HG02973 (cell line): ENCODE measurements at regions not wholly inside any gene's neighbourhood (a gene's known extent, or its start where the extent isn't known, plus 50 kb on each side); places are given as distances from the start of the nearest gene placed in this dataset.

Experiments
- ATAC-seq: cut with Tn5 transposase; IDR thresholded peaks from one replicate; pipeline ENCODE4 v1.9.1; 2021; ENCODE audit warnings: moderate library complexity; ENCODE audit not compliant: unreplicated experiment

DNA sequence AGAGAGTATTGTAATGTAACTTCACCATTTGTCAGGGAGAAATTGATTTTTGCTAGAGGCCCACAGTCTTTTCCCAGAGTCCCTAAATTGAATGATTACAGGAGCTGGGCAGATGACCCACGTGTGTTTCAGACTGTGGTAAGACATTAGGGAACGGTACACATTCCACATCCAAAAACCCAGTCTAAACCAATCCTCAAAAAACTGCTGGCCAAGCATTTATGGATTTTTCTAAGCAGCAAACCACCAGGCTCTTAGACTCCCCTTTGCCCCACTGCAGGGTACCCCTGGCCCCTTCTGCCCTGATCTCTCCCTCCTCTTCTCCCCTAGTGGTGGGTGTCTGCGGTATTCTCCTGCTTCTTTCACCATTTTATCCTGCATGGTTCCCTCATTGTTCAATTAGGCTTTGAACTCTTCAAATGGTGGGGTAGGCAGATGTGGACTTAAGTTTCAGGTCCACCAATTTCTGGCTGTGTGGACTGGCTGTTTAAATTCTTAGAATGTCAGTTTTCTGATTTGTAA, 135.5 kb upstream of the SORCS3 start:
- no peak for ATAC-seq

DNA sequence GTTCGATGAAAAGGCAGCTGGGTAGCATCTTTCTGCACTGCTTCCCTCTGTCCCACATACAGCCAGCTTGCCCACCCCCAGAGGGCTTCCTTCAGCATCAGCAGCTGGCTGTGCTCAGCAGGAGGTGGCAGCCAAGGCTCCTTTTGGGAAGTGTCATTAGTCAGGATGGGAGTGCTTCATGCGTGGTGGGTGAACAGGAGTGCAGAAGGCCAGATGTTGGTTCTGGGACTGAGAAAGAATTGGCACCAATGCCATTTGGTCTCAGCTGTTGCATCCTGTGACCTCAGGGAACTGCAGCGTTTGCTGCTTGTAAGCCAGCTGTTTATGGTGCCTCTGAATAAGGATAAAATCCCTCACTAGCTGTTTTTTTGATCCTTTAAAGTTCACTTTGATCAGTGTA, 131.1 kb upstream of the SORCS3 start:
- ATAC-seq = no peak

DNA sequence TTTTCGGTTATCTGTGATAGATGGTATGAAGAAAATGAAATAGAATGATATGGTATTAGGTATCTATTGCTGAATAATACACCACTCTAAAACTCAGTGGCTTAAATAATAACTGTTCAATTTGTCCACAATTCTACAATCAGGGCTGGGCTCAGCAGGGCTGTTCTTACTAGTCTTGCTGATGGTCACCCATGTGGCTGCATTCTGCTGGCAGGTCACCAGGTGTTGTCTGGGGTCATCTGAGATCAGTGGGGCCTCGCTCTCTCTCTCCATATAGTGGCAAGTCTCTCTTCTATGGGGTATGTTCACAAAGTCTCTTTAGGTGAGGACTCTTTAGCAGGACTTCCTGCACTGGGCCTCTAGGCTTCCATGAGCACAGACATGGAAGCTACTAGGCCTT, 130.4 kb upstream of the SORCS3 start:
- ATAC-seq = no peak

DNA sequence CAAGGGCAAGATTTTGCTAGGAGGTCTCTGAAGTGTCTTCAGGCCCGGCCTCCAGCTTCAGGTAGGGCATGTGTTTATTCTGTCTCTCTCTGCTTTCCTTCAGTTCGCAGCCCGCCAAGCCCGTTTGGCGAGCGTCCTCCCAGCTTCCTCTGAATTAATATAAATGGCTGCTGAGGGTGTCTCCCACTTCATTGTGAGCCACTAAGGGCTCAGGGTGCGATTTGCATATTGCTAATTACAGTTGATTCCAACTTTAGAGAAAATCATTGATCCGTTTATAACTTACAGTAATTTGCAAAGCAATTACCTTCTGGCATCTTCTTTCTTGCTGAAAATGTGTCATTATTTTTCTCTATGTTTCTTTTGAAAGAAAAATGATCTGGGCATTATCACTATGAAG, 128.3 kb upstream of the SORCS3 start:
- no peak for ATAC-seq

DNA sequence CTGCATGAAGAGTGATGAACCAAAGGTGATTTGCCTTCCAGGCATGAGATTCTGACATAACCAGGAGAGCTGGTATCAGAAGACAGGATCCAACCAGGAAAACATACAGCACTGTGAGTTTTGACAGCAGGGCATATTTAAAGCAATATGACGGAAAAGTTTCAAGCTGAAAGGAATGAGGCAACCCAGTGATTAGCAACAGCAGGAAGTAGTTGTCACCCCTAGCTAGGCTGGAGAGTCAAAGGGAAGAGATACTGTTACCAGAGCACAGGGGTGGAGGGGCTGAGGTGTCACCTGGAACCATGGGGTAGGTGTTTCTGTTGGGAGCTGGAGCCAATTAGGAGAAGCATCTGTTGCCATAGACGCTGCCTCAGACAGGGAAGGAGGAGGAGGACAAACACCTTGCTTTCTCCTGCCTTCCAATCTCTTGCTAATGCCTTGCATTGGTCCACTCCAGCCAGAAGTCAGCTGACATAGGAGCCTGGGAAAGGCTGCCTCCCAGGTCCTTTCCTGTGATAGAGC, 125.4 kb upstream of the SORCS3 start:
- no peak for ATAC-seq

- ATAC-seq = no peak
Measured at GRCh38 chr10:104516986-104517385, 124.1 kb upstream of the SORCS3 start.

DNA sequence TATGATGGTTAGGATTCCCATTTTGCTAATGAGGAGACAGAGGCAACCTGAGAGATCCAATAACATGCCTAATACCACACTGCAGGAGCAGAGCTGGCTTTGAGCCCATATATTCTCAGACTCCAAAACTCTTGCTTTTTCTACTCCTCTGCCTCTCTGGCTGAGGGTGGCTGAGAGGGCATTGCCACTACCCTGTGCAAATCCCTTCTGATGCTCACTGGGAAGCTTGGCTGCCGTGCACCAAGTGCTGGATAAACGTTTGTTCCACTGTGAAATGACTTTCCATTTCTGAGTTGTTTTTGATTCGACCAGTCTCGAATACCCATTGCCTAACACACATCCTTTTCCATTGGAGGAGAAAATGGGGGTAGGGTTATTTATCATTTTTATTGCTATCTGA, 123.1 kb upstream of the SORCS3 start:
- no peak for ATAC-seq

DNA sequence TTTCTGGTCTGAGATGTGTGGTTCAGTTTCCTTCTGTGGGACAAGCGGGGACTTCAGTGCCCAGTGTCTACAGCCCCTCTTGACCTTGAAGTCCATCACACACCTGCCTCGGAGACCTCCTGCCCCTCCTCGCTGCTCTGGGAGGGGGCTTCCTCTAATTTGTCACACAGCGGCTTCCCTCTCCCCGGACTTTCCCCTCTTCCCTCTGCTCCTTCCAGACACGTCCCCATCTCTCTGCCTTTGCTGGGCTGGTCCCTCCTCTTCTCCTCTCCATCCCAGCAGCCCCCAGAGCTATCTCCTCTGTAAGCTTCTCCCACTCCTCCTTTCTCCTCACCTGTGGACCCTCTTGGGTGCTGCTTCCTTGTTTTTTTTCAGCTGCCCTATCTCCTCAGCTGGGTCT, 122.2 kb upstream of the SORCS3 start:
- no peak for ATAC-seq

DNA sequence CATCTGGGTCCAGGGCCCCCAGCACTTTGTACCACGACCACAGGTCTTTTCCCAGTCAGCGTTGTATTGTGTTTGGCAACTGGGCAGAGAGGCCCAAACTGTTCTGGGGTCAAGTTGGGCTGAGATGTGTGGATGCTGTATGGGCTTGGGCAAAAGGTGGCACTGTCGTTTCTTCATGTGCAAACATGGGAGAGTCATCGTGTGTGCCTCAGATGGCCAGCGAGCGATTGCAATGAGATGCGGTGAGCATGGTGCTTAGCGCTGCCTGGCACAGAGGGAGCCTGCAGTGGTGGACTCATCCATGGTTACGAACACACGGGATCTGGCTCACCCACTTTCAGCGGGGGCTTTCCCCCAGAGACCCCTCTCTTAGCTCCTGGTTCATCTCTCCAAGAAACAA, 120.4 kb upstream of the SORCS3 start:
- ATAC-seq = no peak

GRCh38 chr10:104521901-104522694, 119.0 kb upstream of the SORCS3 start:
- no peak for ATAC-seq

GRCh38 chr10:104526188-104526587, 114.9 kb upstream of the SORCS3 start:
- ATAC-seq = no peak

GRCh38 chr10:104527013-104527412, 114.1 kb upstream of the SORCS3 start:
- no peak for ATAC-seq

DNA sequence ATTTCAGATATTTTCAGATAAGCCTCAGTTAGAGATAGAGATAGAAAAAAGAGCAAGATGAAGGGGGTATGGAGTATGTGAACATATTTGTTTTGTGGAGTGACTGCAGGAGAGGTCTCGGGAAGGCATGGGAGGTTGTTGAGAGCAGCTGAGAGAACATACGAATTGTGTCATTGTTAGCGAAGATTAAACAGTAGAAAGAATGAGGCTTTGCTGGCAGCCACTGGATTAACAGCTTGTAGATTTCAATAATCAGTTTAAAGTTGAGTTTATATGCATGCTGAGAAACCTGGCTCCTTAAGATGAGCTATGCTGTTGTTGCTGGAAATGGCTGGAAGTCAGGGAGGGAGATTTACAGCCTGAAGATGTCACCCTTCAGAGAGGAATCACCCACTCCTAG, 100.9 kb upstream of the SORCS3 start:
- ATAC-seq = no peak

DNA sequence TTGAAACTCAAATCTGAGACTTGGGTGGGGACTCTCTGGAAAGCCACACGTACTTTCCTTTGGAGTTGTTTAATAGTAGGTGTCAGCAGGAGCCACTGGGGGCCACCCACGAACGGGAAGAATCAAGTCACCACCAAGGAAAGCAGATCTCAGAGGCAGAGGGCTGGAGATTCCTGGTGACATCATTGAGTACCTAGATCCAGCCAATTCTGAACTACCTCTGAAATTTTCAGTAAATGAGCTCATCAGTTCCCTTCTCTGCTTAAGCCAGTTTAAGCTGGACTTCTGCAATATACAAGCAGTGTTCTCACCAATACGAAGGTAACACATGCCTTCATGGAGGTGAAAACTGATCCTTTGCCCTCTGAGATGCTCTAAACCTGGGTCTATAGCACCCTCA, 99.3 kb upstream of the SORCS3 start:
- no peak for ATAC-seq

DNA sequence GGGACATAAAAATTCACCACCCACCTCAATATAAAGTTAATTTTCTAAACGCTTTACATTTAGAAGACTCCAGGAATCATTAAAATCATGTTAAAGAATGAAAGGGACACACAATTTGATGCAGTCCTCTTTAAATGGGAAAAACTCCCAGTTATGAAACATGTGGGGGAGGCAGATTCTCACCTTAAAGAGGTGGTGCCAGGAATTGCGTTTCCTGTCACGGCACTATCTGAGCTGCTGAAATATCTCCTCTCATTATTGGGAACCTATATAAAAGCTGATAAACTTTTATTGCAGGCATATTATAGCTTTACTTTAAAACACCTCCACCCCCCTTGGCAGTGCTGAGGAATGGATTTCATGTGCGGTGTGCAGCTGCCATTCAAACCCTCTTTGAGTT, 94.8 kb upstream of the SORCS3 start:
- no peak for ATAC-seq

GRCh38 chr10:104546756-104547155, 94.3 kb upstream of the SORCS3 start:
- no peak for ATAC-seq

GRCh38 chr10:104548090-104548489, 93.0 kb upstream of the SORCS3 start:
- no peak for ATAC-seq

DNA sequence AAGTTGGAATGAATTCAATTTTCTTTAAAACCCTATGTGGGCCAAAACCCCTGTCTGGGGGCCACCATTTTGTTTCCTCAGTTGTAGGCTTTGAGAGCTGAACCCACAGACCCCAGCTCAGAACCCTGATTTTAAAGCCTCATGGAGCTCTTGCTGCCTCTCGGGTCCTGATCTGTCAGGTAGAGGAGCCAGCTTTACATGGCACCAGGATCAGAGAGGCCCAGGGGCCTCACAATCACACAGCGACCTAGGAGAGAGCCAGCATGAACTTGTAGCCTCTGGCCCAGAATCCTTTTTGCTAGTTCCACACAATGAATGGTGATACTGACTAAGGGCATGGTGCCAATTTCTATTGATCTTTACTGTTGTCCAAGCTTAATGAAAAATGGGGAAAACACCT, 84.3 kb upstream of the SORCS3 start:
- no peak for ATAC-seq

GRCh38 chr10:104557966-104558365, 83.1 kb upstream of the SORCS3 start:
- ATAC-seq = no peak

GRCh38 chr10:104559935-104560334, 81.2 kb upstream of the SORCS3 start:
- no peak for ATAC-seq

- ATAC-seq = no peak
Measured at GRCh38 chr10:104563051-104563450, 78.0 kb upstream of the SORCS3 start.

DNA sequence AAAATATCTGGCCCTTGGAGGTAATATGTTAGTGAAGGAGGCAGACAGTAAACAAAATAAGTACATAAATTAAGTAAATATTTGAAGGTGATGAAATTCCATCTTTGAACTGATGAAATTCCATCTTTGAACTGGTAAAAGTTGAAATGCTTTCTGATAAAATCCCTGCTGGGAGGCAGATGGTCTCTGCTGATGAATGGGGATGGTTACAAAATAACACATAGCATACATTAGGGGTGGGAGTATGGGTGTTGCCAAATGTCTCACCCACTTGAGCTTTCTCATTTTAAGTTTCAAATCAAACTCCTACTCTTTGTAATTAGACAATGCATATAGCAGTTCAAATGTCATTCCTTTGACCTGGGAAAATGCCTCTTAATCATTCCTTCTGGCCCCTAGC, 77.5 kb upstream of the SORCS3 start:
- ATAC-seq = no peak

- ATAC-seq = no peak
Measured at GRCh38 chr10:104574427-104574826, 66.7 kb upstream of the SORCS3 start.
